Activated CD4-positive, alpha-beta T cell treated with anti-CD3 and anti-CD28 coated beads, Interleukin-2, Interleukin-6, amounts not matched to agents 100 ng/mL and 50 ng/mL, durations not matched to agents 16 hours and 8 hours (primary cell): ENCODE measurements at regions not wholly inside any gene's neighbourhood (a gene's known extent, or its start where the extent isn't known, plus 50 kb on each side); places are given as distances from the start of the nearest gene placed in this dataset.

Experiments used
- DNase-seq: peaks from one replicate; pipeline ENCODE4 v3.0.0-alpha.2; 2020

GRCh38 chr5:8580298-8580697 is 711.4 kb downstream of the MTRR start:
- no peak for DNase-seq

- no peak for DNase-seq
Measured at GRCh38 chr5:8581047-8581446, 712.1 kb downstream of the MTRR start.

DNA sequence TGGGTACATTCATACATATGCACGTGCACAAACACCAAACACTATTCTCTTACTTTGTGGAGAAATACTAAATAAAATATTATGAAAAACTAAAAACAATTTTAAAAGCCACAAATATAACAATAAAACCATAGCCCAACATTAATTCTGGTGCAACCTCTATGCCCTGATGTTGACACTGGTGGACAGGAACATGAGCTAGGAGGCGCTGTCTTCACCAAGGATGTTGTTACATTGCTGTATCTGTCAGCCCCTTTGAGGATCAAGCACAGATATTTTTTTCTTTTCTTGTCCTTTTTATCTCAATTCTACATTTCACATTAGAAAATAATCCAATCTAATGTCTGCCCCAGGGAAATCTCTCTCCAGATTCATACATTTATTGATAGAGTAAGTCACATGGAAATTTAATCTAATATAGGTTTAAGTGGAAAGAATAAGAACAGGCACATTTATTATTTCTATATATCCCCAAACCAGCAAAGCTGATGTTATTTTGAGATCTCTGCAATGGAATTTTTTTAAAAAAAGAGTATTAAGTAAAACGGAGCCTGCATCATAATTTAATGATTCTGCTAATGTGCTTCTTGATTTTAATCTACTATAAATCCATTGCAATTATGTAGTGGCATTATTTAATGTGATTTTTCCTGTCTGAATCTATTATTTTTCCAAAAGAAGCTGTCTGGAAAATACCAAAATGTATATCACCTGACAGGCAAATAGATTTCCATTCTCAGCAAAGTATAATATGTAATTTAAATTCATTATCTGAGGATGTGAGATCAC is 716.5 kb downstream of the MTRR start:
- no peak for DNase-seq

GRCh38 chr5:8590959-8591358 is 722.0 kb downstream of the MTRR start:
- DNase-seq, result no peak

GRCh38 chr5:8598356-8598755 is 729.4 kb downstream of the MTRR start:
- no peak for DNase-seq

- no peak for DNase-seq
Measured at GRCh38 chr5:8598996-8599395, 730.0 kb downstream of the MTRR start.

DNA sequence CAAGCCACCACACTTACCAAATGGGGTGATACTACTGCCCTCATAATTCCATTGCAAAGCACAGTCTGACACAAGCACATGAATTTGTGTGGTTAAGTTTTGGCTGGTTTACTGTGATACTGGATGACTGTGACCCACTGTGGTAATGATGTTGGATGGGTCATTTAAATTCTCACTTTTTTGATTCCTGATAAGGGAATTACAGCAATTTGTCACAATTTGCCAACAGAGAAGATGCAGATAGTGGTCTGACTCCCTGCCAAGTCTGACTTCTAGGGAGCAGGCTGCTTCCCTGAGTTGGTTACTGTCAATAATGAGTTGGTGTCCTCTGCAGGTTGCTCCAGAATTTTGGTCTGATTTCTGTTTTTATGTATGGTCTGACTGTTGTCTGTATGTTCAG is 731.9 kb downstream of the MTRR start:
- no peak for DNase-seq

DNA sequence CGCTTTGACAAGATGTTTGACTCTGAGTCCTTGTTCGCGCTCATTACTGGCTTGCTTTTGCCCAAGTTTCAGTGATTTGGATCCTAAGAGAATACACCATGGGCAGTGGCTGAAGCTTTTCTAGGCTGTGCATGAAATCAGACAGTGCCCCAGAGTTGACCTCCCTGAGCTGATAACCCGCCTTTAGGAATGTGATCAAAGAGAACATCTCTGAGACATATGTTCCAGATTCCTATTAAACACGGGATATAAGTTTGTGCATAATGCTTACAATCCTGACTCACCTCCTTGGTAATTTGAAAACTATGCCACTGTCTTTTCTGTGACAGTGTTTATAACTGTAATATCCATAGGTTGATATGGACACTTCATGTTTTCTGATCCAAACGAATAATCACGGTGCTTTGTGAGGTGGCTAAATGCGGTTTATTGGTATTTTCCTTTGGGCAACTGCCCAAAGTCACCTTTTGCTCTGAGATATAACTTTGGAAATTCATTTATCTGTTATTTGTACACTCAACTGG is 732.9 kb downstream of the MTRR start:
- DNase-seq, result no peak

DNA sequence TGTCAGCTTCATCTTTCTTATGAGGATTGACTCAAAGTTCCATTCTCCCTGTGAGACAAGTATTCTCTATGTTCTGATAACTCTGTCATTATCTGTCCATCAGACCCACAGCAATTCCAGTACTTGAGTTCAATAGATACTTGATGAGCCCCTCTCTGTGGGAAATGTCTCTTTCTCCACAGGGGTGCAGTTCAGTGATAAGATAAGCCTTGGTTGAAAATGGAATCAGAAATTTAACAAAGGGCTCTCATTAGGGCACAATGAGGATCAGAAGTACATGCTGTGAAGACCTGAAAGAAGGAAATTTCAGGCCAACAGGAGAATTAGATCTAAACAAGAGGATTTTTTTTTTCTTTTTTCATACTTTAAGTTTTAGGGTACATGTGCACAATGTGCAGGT is 737.3 kb downstream of the MTRR start:
- DNase-seq, result no peak

- no peak for DNase-seq
Measured at GRCh38 chr5:8611067-8611466, 742.1 kb downstream of the MTRR start.

- DNase-seq, result no peak
Measured at GRCh38 chr5:8613078-8613685, 744.2 kb downstream of the MTRR start.

- DNase-seq, result no peak
Measured at GRCh38 chr5:8615142-8615858, 746.4 kb downstream of the MTRR start.

GRCh38 chr5:8628521-8628920 is 759.6 kb downstream of the MTRR start:
- DNase-seq, result no peak

DNA sequence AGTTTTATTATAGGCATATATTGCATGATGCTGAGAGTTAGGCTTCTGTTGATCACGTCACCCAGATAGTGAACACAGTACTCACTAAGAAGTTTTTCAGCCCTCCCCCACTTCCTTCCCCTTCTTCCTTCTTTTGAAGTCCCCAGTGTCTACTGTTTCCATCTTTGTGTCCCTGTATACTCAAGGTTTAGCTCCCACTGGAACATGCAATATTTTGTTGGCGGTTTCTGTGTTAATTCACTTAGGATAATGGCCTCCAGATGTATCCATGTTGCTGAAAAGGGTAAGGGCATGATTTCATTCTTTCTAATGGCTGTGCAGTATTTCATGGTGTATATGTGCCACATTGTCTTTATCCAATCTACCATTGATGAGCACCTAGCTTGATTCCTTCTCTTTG is 764.3 kb downstream of the MTRR start:
- DNase-seq, result no peak

- DNase-seq, result no peak
Measured at GRCh38 chr5:8633696-8634095, 764.7 kb downstream of the MTRR start.

GRCh38 chr5:8634219-8634618 is 765.3 kb downstream of the MTRR start:
- no peak for DNase-seq

DNA sequence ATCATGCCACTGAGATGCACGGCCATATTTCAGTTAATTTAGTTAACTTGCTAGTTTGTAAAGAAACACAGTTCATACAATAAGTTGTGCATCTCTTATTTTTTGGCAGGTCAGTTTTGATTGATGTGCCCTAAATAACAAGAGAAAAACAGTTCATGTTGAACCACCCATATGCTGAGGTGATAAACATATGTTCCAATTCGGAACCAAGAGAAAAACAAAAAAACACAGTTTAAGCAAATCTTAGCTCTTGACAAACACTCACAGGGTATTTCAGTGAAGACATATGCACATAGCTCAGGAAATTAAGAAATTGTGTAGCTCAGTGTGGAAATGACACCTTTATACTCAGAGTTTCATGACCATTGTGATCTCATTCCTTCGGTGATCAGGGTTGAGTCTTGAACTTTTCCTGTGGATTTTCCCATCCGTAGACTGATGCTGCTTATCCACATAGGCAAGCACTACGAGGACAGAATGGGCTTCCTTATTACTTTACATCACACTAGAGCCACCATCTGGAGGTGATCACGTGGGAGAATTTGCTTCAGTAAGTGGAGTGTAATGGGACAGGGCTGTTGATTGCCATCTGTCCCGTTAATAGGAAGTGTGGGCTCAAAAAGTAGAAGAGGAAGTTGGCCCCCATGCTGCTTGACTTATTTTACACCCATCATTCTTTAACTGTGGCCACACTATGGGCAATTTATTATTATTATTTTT is 773.0 kb downstream of the MTRR start:
- no peak for DNase-seq

- DNase-seq, result no peak
Measured at GRCh38 chr5:8644377-8644776, 775.4 kb downstream of the MTRR start.

- no peak for DNase-seq
Measured at GRCh38 chr5:8647111-8647510, 778.2 kb downstream of the MTRR start.

DNA sequence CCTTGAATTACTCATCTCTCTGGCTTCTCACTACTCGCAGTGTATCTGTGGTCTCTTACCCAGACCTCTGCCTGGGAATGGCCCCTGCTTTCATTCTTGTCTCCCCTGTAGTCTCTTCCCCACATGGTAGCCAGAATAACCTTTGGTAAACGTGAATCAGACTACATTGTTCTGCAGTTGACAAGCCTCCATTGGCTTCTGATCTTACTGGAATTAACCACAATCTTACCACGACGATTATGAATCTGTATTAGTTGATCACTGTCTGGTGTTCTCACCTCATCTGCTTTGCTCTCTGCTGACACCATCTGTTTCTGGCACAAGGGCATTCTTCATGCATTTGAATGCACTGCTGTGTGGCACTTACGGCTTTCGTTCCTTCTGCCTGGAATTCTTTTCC is 781.2 kb downstream of the MTRR start:
- DNase-seq, result no peak

DNA sequence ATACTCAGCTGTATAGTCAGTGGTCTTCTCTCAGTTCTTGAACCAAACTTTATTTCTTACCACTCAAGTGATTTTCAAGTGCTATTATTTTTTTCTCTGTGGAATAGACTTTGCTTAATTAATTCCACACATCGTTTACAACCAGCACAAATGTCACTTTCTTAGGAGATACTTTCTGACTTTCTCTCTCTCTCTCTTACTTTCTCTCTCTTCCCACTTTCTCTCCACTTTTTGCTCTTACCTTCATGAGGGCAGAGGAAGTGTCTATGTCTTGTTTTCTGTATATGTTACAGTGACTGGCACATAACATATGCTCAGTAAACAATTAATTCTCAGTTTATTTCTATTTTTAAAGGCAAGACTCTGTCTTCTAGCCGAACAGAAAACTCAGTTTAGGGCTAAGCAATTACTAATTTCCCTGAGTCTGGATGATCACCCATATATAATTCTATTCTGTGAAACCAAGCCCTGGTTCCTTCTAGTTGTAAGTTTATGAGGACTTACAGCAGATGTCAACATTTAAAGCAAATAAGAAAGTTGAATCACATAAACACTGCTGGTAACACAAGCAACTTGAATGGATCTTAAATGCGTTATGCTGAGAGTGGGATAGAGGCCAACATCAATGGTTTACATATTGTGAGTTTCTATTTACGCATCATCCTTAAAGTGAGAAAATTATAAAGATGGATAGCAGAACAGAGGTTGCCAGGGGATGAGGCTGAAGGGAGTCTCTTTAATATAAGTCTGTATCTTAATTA is 791.4 kb downstream of the MTRR start:
- no peak for DNase-seq

- no peak for DNase-seq
Measured at GRCh38 chr5:8663374-8663773, 794.4 kb downstream of the MTRR start.
